ENCODE measurements at regions not wholly inside any gene's neighbourhood (a gene's known extent, or its start where the extent isn't known, plus 50 kb on each side); places are given as distances from the start of the nearest gene placed in this dataset.

GRCh38 chr6:167396659-167397490 is 72.0 kb downstream of the TTLL2 start (continued):
- TF ChIP-seq GRHL1 (CRISPR knock-in tag; conservative IDR thresholded peaks at IDR 0.05) (no peak), ZBTB8A (CRISPR knock-in tag; IDR thresholded peaks at IDR 0.05; ENCODE audit: borderline replicate concordance, low read depth) (no peak), RNF219 (CRISPR knock-in tag; IDR thresholded peaks at IDR 0.05) (no peak), TCF7L2 (IDR thresholded peaks at IDR 0.05; ENCODE audit: low read depth, low read length) (no peak), FOXJ3 (CRISPR knock-in tag; IDR thresholded peaks at IDR 0.05; ENCODE audit: borderline replicate concordance) (peak; percentile 34; the same call in 1 of the 2 replicates), ZNF451 (CRISPR knock-in tag; IDR thresholded peaks at IDR 0.05) (no peak), SIX4 (CRISPR knock-in tag; IDR thresholded peaks at IDR 0.05) (0 out of 2 replicates have a peak, but pooled peaks have one; percentile 49), AFF4 (CRISPR knock-in tag; IDR thresholded peaks at IDR 0.05) (no peak), MIXL1 (CRISPR knock-in tag; IDR thresholded peaks at IDR 0.05) (peak; percentile 71; the same call in 1 of the 2 replicates), HES4 (CRISPR knock-in tag; IDR thresholded peaks at IDR 0.05; ENCODE audit: borderline replicate concordance) (no peak), CREM (IDR thresholded peaks at IDR 0.05) (peak; percentile 50; the same call in 1 of the 2 replicates), CREM (CRISPR knock-in tag; IDR thresholded peaks at IDR 0.05) (no peak), GTF3A (CRISPR knock-in tag; conservative IDR thresholded peaks at IDR 0.05) (no peak), POLR2G (IDR thresholded peaks at IDR 0.05; ENCODE audit: low read depth, low read length) (no peak), FIP1L1 (IDR thresholded peaks at IDR 0.05; ENCODE audit: borderline replicate concordance, insufficient read depth, low read depth, low read length) (no peak), DPF2 (CRISPR knock-in tag; IDR thresholded peaks at IDR 0.05; ENCODE audit: borderline replicate concordance, low read depth) (peak; percentile 26; the same call in 1 of the 2 replicates), REL (CRISPR knock-in tag; conservative IDR thresholded peaks at IDR 0.05) (0 out of 2 replicates have a peak, but pooled peaks have one; percentile 5), ZNF3 (CRISPR knock-in tag; IDR thresholded peaks at IDR 0.05) (no peak), ZNF564 (CRISPR knock-in tag; IDR thresholded peaks at IDR 0.05) (no peak), ZNF577 (CRISPR knock-in tag; IDR thresholded peaks at IDR 0.05; ENCODE audit: borderline replicate concordance, low read depth) (no peak), MYPOP (CRISPR knock-in tag; IDR thresholded peaks at IDR 0.05) (0 out of 2 replicates have a peak, but pooled peaks have one; percentile 46)
